B cell (primary cell): ENCODE measurements at regions not wholly inside any gene's neighbourhood (a gene's known extent, or its start where the extent isn't known, plus 50 kb on each side); places are given as distances from the start of the nearest gene placed in this dataset.

ENCODE experiments used
- CTCF ChIP-seq: fragments of 200-600 bp; IDR thresholded peaks from one replicate; pipeline ENCODE4 v1.8.0; 2022; ENCODE audit warnings: antibody characterized with exemption, mild to moderate bottlenecking
- EZH2 ChIP-seq: IDR thresholded peaks from 2 replicates; pipeline ENCODE4 v1.6.1; 2012; ENCODE audit warnings: borderline replicate concordance, low read depth, mild to moderate bottlenecking, moderate library complexity, low read length; ENCODE audit not compliant: insufficient read depth, poor library complexity, severe bottlenecking

- TF ChIP-seq CTCF: no peak
- no peak for TF ChIP-seq EZH2
Observed at GRCh38 chr1:228852511-228853088, 117.3 kb downstream of the RHOU start.
